Aorta (tissue), 5 donors: ENCODE measurements at regions not wholly inside any gene's neighbourhood (a gene's known extent, or its start where the extent isn't known, plus 50 kb on each side); places are given as distances from the start of the nearest gene placed in this dataset.
"Not testable (repeated sequence)": the region's sequence is repeated elsewhere in the genome, so short reads cannot be mapped to it uniquely, and the experiment has no call there.

ENCODE experiments used
- ATAC-seq: fragments of 200-7000 bp; cut with Tn5 transposase; one replicate; pipeline ENCODE4 v1.9.1; 2022; ENCODE audit warnings: moderate library complexity; ENCODE audit not compliant: low FRiP score
- DNase-seq, 2 donors: peaks; one replicate each; pipeline ENCODE4 v3.0.0-alpha.2; 2020
- H3K27ac ChIP-seq, 2 donors: one replicate each; pipeline ENCODE4 v1.5.1; 2013; ENCODE audit warnings: low read length in 2 of 2, mild to moderate bottlenecking in 2 of 2, moderate library complexity in 2 of 2, control low read depth in 1 of 2, inconsistent platforms in 1 of 2, low read depth in 1 of 2
- H3K27me3 ChIP-seq, 2 donors: one replicate each; pipeline ENCODE4 v1.6.1; 2013; ENCODE audit warnings: control low read depth in 1 of 2, low read length in 1 of 2, mild to moderate bottlenecking in 1 of 2, moderate library complexity in 1 of 2; ENCODE audit not compliant: insufficient read depth in 2 of 2, control insufficient read depth in 1 of 2
- H3K36me3 ChIP-seq, 2 donors: one replicate each; pipeline ENCODE4 v1.6.1; 2013; ENCODE audit warnings: control low read depth in 1 of 2, low read length in 1 of 2, mild to moderate bottlenecking in 1 of 2; ENCODE audit not compliant: insufficient read depth in 2 of 2, control insufficient read depth in 1 of 2
- H3K4me1 ChIP-seq, 2 donors: one replicate each; pipeline ENCODE4 v1.6.1; 2013; ENCODE audit warnings: low read length in 2 of 2, control low read depth in 1 of 2, mild to moderate bottlenecking in 1 of 2, moderate library complexity in 1 of 2; ENCODE audit not compliant: insufficient read depth in 2 of 2, control insufficient read depth in 1 of 2
- H3K4me3 ChIP-seq, 2 donors: one replicate each; pipeline ENCODE4 v1.5.1; 2013; ENCODE audit warnings: low read length in 2 of 2, control low read depth in 1 of 2, mild to moderate bottlenecking in 1 of 2
- H3K9me3 ChIP-seq: one replicate; pipeline ENCODE4 v1.6.1; 2013; ENCODE audit warnings: mild to moderate bottlenecking, low read length; ENCODE audit not compliant: control insufficient read depth
- WGBS, 2 donors: extraction: QIAGEN DNeasy Blood & Tissue Kit; methylation state at CpG; one replicate each; pipeline ENCODE4 v1.1.7; 2013; 5-methylcytosine and 5-hydroxymethylcytosine counted together
- intact Hi-C, 2 donors: fragments of 100-400 bp; cut with DNase I; formaldehyde crosslinking; loops; one replicate each; pipeline versions ENCODE4 v1.14.2 to v1.15.0; 2022
- donor health status: healthy with polysubstance abuse.
- donor health status: Bipolar disorder and iron deficiency.
- donor health status: DM: no; HTN: no; CAD: no.
- donor health status: DM: no; HTN: no; CAD: no.
- donor health status: DM: yes; HTN: yes; CAD: no.

GRCh38 chr7:56219017-56219416 is 102.8 kb upstream of the NUPR2 start:
- no peak for ATAC-seq
- intact Hi-C loops, result no loop called here
- 40 to 52% methylated on average over 5 of the region's 5 CpGs for WGBS, 2 donors

GRCh38 chr7:56218510-56218909 is 102.3 kb upstream of the NUPR2 start:
- H3K9me3 ChIP-seq, result peaks cover 9% of the 10 kb centered on the region
- ATAC-seq (no peak), DNase-seq (no peak)
- H3K36me3 ChIP-seq, result no peaks in the 10 kb centered on the region
- 69 to 71% methylated on average over 4 of the region's 4 CpGs for WGBS, 2 donors
- H3K4me3 ChIP-seq, result no peak overlapping the region
- no peaks in the 10 kb centered on the region for H3K4me1 ChIP-seq
- H3K27me3 ChIP-seq, result no peaks in the 10 kb centered on the region
- H3K27ac ChIP-seq, result no peak overlapping the region
- intact Hi-C loops, result no loop called here

More at GRCh38 chr7:56219017-56219416, 102.8 kb upstream of the NUPR2 start:
- Histone ChIP-seq H3K4me3 (no peak overlapping the region), H3K9me3 (peaks cover 9% of the 10 kb centered on the region), H3K27ac (no peak overlapping the region), H3K4me1 (no peaks in the 10 kb centered on the region), H3K36me3 (no peaks in the 10 kb centered on the region), H3K27me3 (no peaks in the 10 kb centered on the region)
- DNase-seq, result no peak

- ATAC-seq, result no peak
- peaks cover 9% of the 10 kb centered on the region for H3K9me3 ChIP-seq
- H3K4me1 ChIP-seq, result no peaks in the 10 kb centered on the region
- no peaks in the 10 kb centered on the region for H3K27me3 ChIP-seq
- H3K4me3 ChIP-seq, result no peak overlapping the region
- 87 to 92% methylated on average over 1 of the region's 1 CpG for WGBS, 2 donors
- no peak overlapping the region for H3K27ac ChIP-seq
- no peaks in the 10 kb centered on the region for H3K36me3 ChIP-seq
- no peak for DNase-seq
- intact Hi-C loops, result no loop called here
Observed at GRCh38 chr7:56213574-56213973, 97.4 kb upstream of the NUPR2 start.

GRCh38 chr7:56206420-56206819 is 90.2 kb upstream of the NUPR2 start:
- WGBS, 2 donors, result 35 to 57% methylated on average over 1 of the region's 1 CpG

GRCh38 chr7:56199639-56200038 is 83.4 kb upstream of the NUPR2 start:
- Histone ChIP-seq H3K27me3 (no peaks in the 10 kb centered on the region), H3K4me3 (no peak overlapping the region), H3K4me1 (no peaks in the 10 kb centered on the region), H3K36me3 (no peaks in the 10 kb centered on the region), H3K9me3 (no peaks in the 10 kb centered on the region), H3K27ac (no peak overlapping the region)
- DNase-seq, result no peak
- 10 to 13% methylated on average over 4 of the region's 4 CpGs for WGBS, 2 donors
- intact Hi-C loops, result no loop called here
- ATAC-seq, result no peak

More at GRCh38 chr7:56206420-56206819, 90.2 kb upstream of the NUPR2 start:
- no peak overlapping the region for H3K27ac ChIP-seq
- intact Hi-C loops, result no loop called here
- H3K27me3 ChIP-seq, result no peaks in the 10 kb centered on the region
- no peak for DNase-seq
- no peaks in the 10 kb centered on the region for H3K9me3 ChIP-seq
- H3K4me1 ChIP-seq, result no peaks in the 10 kb centered on the region
- H3K36me3 ChIP-seq, result no peaks in the 10 kb centered on the region
- no peak for ATAC-seq
- H3K4me3 ChIP-seq, result no peak overlapping the region

GRCh38 chr7:56196195-56196594 is 80.0 kb upstream of the NUPR2 start:
- ATAC-seq, H3K9me3 ChIP-seq, H3K4me3 ChIP-seq, H3K4me1 ChIP-seq, H3K36me3 ChIP-seq, H3K27ac ChIP-seq, H3K27me3 ChIP-seq, DNase-seq, intact Hi-C loops: not testable (repeated sequence)
- 76 to 81% methylated on average over 8 of the region's 8 CpGs for WGBS, 2 donors

- Histone ChIP-seq H3K36me3 (no peaks in the 10 kb centered on the region), H3K4me3 (no peak overlapping the region), H3K27ac (peak overlapping the region in 1 of 2 donors; percentile 69), H3K27me3 (no peaks in the 10 kb centered on the region), H3K9me3 (no peaks in the 10 kb centered on the region), H3K4me1 (peaks cover 0 to 14% of the 10 kb centered on the region in 2 donors)
- intact Hi-C loops, result loop anchor here in 1 of 2 donors (2.0 to 5.0 kb wide), 2 partner anchors 82 to 98 kb away; partner anchors contain the start of gene CHCHD2
- DNase-seq (peak in 1 of 2 donors; percentile 61), ATAC-seq (peak; percentile 49)
- WGBS, 2 donors, result 0 to 3% methylated on average over 1 of the region's 1 CpG
Observed at GRCh38 chr7:56188823-56189346, 72.7 kb upstream of the NUPR2 start.

- intact Hi-C loops, result loop anchor here in 1 of 2 donors (2.0 to 5.0 kb wide), 2 partner anchors 82 to 99 kb away; partner anchors contain the start of gene CHCHD2
- Histone ChIP-seq H3K9me3 (no peaks in the 10 kb centered on the region), H3K4me1 (peaks cover 0 to 14% of the 10 kb centered on the region in 2 donors), H3K27ac (peak overlapping the region; percentile 69 to 86), H3K36me3 (no peaks in the 10 kb centered on the region), H3K4me3 (no peak overlapping the region), H3K27me3 (no peaks in the 10 kb centered on the region)
- DNase-seq (no peak), ATAC-seq (no peak)
- WGBS, 2 donors, result 0 to 7% methylated on average over 1 of the region's 1 CpG
Observed at GRCh38 chr7:56188376-56188775, 72.2 kb upstream of the NUPR2 start.

GRCh38 chr7:56181010-56181409 is 64.8 kb upstream of the NUPR2 start:
- 75% methylated on average over 2 of the region's 2 CpGs for WGBS, 2 donors
- H3K4me3 ChIP-seq, result no peak overlapping the region
- ATAC-seq, result no peak

More at GRCh38 chr7:56181010-56181409, 64.8 kb upstream of the NUPR2 start:
- H3K27me3 ChIP-seq, result no peaks in the 10 kb centered on the region
- H3K4me1 ChIP-seq, result no peaks in the 10 kb centered on the region
- peaks cover 2% of the 10 kb centered on the region for H3K9me3 ChIP-seq
- no peak overlapping the region for H3K27ac ChIP-seq
- DNase-seq, result no peak
- intact Hi-C loops, result no loop called here
- no peaks in the 10 kb centered on the region for H3K36me3 ChIP-seq
